ENCODE measurements at regions not wholly inside any gene's neighbourhood (a gene's known extent, or its start where the extent isn't known, plus 50 kb on each side); places are given as distances from the start of the nearest gene placed in this dataset.

DNA sequence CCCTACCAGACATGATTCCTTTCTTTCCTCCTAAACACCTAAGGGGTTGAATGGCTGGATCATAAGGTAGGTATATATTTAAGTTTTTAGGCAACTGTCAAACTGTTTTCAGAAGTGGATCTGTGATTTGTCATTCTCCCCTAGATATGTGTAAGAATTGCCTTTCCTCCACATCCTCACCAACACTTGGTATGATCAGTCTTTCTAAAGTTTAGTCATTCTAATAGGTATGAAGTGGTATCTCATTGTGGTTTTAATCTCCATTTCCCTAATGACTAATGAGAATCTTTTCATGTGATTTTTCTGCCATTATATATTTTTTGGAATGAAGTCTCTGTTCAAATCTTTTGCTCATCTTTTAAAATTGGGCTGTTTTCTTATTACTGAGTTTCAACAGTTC lies 122.1 kb downstream of the TFCP2L1 start:
- TF ChIP-seq POLR2A (IDR thresholded peaks at IDR 0.05): no peak
- TF ChIP-seq, protein P1, sequence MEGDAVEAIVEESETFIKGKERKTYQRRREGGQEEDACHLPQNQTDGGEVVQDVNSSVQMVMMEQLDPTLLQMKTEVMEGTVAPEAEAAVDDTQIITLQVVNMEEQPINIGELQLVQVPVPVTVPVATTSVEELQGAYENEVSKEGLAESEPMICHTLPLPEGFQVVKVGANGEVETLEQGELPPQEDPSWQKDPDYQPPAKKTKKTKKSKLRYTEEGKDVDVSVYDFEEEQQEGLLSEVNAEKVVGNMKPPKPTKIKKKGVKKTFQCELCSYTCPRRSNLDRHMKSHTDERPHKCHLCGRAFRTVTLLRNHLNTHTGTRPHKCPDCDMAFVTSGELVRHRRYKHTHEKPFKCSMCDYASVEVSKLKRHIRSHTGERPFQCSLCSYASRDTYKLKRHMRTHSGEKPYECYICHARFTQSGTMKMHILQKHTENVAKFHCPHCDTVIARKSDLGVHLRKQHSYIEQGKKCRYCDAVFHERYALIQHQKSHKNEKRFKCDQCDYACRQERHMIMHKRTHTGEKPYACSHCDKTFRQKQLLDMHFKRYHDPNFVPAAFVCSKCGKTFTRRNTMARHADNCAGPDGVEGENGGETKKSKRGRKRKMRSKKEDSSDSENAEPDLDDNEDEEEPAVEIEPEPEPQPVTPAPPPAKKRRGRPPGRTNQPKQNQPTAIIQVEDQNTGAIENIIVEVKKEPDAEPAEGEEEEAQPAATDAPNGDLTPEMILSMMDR (IDR thresholded peaks at IDR 0.05): no peak
